ENCODE measurements at regions not wholly inside any gene's neighbourhood (a gene's known extent, or its start where the extent isn't known, plus 50 kb on each side); places are given as distances from the start of the nearest gene placed in this dataset.

DNA sequence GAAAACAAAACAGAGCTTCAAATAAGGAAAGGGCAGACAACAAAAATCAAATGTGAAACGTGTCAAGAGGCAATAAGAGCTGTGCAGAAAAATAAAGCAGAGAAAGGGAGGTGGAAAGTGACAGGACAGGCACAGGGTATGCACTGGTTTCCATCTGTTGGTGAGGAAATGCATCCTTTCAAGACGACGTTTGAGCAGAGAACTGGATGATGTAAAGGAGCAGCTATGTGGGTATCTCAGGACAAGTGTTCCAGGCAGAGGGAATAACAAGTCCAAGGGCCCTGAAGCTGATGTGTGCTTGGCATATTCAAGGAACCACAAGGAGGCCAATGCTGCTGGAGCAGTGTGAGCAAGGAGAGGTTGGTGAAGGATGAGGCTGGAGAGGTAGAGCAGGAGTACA, 168.9 kb upstream of the SERPINE2 start:
- Histone ChIP-seq H4K20me1 (replicated peaks; ENCODE audit: insufficient read depth) (no peaks in the 10 kb centered on the region), H3F3A (replicated peaks; ENCODE audit: low read depth) (no peaks in the 10 kb centered on the region), H3K4me1 (ENCODE audit: insufficient read depth) (no peaks in the 10 kb centered on the region), H3K27ac (ENCODE audit: low read depth) (no peak overlapping the region), H3K36me3 (ENCODE audit: insufficient read depth) (no peaks in the 10 kb centered on the region), H3K79me2 (replicated peaks; ENCODE audit: insufficient read depth) (no peaks in the 10 kb centered on the region), H3K27me3 (ENCODE audit: insufficient read depth) (no peaks in the 10 kb centered on the region), H3K4me2 (no peak overlapping the region), H3K4me3 (no peak overlapping the region), H3K9me2 (ENCODE audit: insufficient read depth) (peaks cover 20% of the 10 kb centered on the region; the same call in 1 of the 2 replicates), H2AFZ (no peak overlapping the region)
- DNase-seq (ENCODE audit: low spot score) (no peak), ATAC-seq (no peak)
- Mint-ChIP-seq H3K4me1 (peaks cover 6% of the 10 kb centered on the region; the same call in 2 of the 3 replicates), H3K36me3 (ENCODE audit: low read depth) (no peaks in the 10 kb centered on the region), H3K4me3 (no peak overlapping the region), H3K27me3 (ENCODE audit: insufficient read depth, low read depth, poor library complexity) (peaks cover 3% of the 10 kb centered on the region), H3K9me3 (no peaks in the 10 kb centered on the region), H3K27ac (no peak overlapping the region)
- TF ChIP-seq, protein P1, sequence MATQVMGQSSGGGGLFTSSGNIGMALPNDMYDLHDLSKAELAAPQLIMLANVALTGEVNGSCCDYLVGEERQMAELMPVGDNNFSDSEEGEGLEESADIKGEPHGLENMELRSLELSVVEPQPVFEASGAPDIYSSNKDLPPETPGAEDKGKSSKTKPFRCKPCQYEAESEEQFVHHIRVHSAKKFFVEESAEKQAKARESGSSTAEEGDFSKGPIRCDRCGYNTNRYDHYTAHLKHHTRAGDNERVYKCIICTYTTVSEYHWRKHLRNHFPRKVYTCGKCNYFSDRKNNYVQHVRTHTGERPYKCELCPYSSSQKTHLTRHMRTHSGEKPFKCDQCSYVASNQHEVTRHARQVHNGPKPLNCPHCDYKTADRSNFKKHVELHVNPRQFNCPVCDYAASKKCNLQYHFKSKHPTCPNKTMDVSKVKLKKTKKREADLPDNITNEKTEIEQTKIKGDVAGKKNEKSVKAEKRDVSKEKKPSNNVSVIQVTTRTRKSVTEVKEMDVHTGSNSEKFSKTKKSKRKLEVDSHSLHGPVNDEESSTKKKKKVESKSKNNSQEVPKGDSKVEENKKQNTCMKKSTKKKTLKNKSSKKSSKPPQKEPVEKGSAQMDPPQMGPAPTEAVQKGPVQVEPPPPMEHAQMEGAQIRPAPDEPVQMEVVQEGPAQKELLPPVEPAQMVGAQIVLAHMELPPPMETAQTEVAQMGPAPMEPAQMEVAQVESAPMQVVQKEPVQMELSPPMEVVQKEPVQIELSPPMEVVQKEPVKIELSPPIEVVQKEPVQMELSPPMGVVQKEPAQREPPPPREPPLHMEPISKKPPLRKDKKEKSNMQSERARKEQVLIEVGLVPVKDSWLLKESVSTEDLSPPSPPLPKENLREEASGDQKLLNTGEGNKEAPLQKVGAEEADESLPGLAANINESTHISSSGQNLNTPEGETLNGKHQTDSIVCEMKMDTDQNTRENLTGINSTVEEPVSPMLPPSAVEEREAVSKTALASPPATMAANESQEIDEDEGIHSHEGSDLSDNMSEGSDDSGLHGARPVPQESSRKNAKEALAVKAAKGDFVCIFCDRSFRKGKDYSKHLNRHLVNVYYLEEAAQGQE (IDR thresholded peaks at IDR 0.05; ENCODE audit: unreplicated experiment): no peak
- TF ChIP-seq, protein P2, sequence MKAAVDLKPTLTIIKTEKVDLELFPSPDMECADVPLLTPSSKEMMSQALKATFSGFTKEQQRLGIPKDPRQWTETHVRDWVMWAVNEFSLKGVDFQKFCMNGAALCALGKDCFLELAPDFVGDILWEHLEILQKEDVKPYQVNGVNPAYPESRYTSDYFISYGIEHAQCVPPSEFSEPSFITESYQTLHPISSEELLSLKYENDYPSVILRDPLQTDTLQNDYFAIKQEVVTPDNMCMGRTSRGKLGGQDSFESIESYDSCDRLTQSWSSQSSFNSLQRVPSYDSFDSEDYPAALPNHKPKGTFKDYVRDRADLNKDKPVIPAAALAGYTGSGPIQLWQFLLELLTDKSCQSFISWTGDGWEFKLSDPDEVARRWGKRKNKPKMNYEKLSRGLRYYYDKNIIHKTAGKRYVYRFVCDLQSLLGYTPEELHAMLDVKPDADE (IDR thresholded peaks at IDR 0.05): no peak
- no peak for TF ChIP-seq JUNB (IDR thresholded peaks at IDR 0.05; ENCODE audit: unreplicated experiment)
- TF ChIP-seq POLR2AphosphoS5 (IDR thresholded peaks at IDR 0.05; ENCODE audit: low read depth): no peak
- TF ChIP-seq ZNF331 (CRISPR knock-in tag; IDR thresholded peaks at IDR 0.05; ENCODE audit: low read depth): no peak
- TF ChIP-seq EZH2phosphoT487 (IDR thresholded peaks at IDR 0.05; ENCODE audit: unreplicated experiment): no peak
- TF ChIP-seq NANOG (IDR thresholded peaks at IDR 0.05; ENCODE audit: borderline replicate concordance): no peak
- no peak for TF ChIP-seq STAT1 (IDR thresholded peaks at IDR 0.05; ENCODE audit: unreplicated experiment)
- TF ChIP-seq ZNF114 (CRISPR knock-in tag; IDR thresholded peaks at IDR 0.05): no peak
- TF ChIP-seq, protein P3, sequence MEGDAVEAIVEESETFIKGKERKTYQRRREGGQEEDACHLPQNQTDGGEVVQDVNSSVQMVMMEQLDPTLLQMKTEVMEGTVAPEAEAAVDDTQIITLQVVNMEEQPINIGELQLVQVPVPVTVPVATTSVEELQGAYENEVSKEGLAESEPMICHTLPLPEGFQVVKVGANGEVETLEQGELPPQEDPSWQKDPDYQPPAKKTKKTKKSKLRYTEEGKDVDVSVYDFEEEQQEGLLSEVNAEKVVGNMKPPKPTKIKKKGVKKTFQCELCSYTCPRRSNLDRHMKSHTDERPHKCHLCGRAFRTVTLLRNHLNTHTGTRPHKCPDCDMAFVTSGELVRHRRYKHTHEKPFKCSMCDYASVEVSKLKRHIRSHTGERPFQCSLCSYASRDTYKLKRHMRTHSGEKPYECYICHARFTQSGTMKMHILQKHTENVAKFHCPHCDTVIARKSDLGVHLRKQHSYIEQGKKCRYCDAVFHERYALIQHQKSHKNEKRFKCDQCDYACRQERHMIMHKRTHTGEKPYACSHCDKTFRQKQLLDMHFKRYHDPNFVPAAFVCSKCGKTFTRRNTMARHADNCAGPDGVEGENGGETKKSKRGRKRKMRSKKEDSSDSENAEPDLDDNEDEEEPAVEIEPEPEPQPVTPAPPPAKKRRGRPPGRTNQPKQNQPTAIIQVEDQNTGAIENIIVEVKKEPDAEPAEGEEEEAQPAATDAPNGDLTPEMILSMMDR (conservative IDR thresholded peaks at IDR 0.05; ENCODE audit: low read depth in 2 of 2): no peak
- TF ChIP-seq EZH2 (IDR thresholded peaks at IDR 0.05; ENCODE audit: low read depth, unreplicated experiment): no peak
- TF ChIP-seq, protein P4, sequence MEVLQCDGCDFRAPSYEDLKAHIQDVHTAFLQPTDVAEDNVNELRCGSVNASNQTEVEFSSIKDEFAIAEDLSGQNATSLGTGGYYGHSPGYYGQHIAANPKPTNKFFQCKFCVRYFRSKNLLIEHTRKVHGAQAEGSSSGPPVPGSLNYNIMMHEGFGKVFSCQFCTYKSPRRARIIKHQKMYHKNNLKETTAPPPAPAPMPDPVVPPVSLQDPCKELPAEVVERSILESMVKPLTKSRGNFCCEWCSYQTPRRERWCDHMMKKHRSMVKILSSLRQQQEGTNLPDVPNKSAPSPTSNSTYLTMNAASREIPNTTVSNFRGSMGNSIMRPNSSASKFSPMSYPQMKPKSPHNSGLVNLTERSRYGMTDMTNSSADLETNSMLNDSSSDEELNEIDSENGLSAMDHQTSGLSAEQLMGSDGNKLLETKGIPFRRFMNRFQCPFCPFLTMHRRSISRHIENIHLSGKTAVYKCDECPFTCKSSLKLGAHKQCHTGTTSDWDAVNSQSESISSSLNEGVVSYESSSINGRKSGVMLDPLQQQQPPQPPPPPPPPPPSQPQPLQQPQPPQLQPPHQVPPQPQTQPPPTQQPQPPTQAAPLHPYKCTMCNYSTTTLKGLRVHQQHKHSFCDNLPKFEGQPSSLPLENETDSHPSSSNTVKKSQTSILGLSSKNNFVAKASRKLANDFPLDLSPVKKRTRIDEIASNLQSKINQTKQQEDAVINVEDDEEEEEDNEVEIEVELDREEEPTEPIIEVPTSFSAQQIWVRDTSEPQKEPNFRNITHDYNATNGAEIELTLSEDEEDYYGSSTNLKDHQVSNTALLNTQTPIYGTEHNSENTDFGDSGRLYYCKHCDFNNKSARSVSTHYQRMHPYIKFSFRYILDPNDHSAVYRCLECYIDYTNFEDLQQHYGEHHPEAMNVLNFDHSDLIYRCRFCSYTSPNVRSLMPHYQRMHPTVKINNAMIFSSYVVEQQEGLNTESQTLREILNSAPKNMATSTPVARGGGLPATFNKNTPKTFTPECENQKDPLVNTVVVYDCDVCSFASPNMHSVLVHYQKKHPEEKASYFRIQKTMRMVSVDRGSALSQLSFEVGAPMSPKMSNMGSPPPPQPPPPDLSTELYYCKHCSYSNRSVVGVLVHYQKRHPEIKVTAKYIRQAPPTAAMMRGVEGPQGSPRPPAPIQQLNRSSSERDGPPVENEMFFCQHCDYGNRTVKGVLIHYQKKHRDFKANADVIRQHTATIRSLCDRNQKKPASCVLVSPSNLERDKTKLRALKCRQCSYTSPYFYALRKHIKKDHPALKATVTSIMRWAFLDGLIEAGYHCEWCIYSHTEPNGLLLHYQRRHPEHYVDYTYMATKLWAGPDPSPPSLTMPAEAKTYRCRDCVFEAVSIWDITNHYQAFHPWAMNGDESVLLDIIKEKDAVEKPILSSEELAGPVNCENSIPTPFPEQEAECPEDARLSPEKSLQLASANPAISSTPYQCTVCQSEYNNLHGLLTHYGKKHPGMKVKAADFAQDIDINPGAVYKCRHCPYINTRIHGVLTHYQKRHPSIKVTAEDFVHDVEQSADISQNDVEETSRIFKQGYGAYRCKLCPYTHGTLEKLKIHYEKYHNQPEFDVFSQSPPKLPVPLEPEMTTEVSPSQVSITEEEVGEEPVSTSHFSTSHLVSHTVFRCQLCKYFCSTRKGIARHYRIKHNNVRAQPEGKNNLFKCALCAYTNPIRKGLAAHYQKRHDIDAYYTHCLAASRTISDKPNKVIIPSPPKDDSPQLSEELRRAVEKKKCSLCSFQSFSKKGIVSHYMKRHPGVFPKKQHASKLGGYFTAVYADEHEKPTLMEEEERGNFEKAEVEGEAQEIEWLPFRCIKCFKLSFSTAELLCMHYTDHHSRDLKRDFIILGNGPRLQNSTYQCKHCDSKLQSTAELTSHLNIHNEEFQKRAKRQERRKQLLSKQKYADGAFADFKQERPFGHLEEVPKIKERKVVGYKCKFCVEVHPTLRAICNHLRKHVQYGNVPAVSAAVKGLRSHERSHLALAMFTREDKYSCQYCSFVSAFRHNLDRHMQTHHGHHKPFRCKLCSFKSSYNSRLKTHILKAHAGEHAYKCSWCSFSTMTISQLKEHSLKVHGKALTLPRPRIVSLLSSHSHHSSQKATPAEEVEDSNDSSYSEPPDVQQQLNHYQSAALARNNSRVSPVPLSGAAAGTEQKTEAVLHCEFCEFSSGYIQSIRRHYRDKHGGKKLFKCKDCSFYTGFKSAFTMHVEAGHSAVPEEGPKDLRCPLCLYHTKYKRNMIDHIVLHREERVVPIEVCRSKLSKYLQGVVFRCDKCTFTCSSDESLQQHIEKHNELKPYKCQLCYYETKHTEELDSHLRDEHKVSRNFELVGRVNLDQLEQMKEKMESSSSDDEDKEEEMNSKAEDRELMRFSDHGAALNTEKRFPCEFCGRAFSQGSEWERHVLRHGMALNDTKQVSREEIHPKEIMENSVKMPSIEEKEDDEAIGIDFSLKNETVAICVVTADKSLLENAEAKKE (CRISPR knock-in tag; IDR thresholded peaks at IDR 0.05): no peak
- TF ChIP-seq CREB1 (CRISPR knock-in tag; IDR thresholded peaks at IDR 0.05; ENCODE audit: low read depth): no peak
